Progenitor cell of endocrine pancreas (in vitro differentiated cells): ENCODE measurements at regions not wholly inside any gene's neighbourhood (a gene's known extent, or its start where the extent isn't known, plus 50 kb on each side); places are given as distances from the start of the nearest gene placed in this dataset.
"Not testable (repeated sequence)": the region's sequence is repeated elsewhere in the genome, so short reads cannot be mapped to it uniquely, and the experiment has no call there.

Experiments
- DNase-seq: peaks from one replicate; pipeline ENCODE4 v3.0.0; 2021; ENCODE audit warnings: low spot score; ENCODE audit not compliant: unreplicated experiment
- H3K27ac Mint-ChIP-seq: 2 replicates; pipeline ENCODE4 v1.8.0; 2021; ENCODE audit warnings: mild to moderate bottlenecking, moderate library complexity, mixed read lengths
- H3K27me3 Mint-ChIP-seq: 2 replicates; pipeline ENCODE4 v1.8.0; 2021; ENCODE audit warnings: mixed read lengths
- H3K36me3 Mint-ChIP-seq: 2 replicates; pipeline ENCODE4 v1.8.0; 2022; ENCODE audit warnings: mixed read lengths; ENCODE audit not compliant: insufficient read depth
- H3K4me1 Mint-ChIP-seq: 2 replicates; pipeline ENCODE4 v1.8.0; 2021; ENCODE audit warnings: low read depth, mixed read lengths
- H3K4me3 Mint-ChIP-seq: 2 replicates; pipeline ENCODE4 v1.8.0; 2021; ENCODE audit warnings: low read depth, mild to moderate bottlenecking, moderate library complexity, mixed read lengths
- H3K9me3 Mint-ChIP-seq: 2 replicates; pipeline ENCODE4 v1.8.0; 2021; ENCODE audit warnings: low read depth, mixed read lengths
- TF ChIP-seq, protein P1 (sequence below): fragments of 200-600 bp; sonication (generic); IDR thresholded peaks from one replicate; pipeline ENCODE4 v1.5.0; 2021; ENCODE audit warnings: antibody characterized with exemption, mild to moderate bottlenecking; ENCODE audit not compliant: unreplicated experiment

DNA sequence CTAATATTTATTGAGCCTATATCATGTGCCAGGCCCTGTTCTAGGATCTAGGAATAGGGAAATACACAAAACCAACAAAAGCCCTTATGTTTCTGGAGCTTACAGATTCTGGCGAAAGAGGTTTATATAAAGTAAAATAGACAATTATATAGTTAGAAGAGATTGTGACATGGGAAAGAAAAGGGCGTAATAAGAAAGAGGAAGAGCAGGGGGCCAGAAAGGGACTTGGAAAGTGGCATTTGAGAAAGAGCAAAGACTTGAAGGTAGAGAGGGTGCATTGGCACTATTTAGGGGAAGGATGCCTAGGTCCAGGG is 322.5 kb upstream of the FAM78B start:
- no peak overlapping the region for H3K27ac Mint-ChIP-seq
- TF ChIP-seq, protein P1, sequence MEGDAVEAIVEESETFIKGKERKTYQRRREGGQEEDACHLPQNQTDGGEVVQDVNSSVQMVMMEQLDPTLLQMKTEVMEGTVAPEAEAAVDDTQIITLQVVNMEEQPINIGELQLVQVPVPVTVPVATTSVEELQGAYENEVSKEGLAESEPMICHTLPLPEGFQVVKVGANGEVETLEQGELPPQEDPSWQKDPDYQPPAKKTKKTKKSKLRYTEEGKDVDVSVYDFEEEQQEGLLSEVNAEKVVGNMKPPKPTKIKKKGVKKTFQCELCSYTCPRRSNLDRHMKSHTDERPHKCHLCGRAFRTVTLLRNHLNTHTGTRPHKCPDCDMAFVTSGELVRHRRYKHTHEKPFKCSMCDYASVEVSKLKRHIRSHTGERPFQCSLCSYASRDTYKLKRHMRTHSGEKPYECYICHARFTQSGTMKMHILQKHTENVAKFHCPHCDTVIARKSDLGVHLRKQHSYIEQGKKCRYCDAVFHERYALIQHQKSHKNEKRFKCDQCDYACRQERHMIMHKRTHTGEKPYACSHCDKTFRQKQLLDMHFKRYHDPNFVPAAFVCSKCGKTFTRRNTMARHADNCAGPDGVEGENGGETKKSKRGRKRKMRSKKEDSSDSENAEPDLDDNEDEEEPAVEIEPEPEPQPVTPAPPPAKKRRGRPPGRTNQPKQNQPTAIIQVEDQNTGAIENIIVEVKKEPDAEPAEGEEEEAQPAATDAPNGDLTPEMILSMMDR, result no peak
- H3K27me3 Mint-ChIP-seq, result no peaks in the 10 kb centered on the region
- no peaks in the 10 kb centered on the region for H3K36me3 Mint-ChIP-seq
- H3K4me1 Mint-ChIP-seq, result peaks cover 5% of the 10 kb centered on the region
- H3K9me3 Mint-ChIP-seq, result no peaks in the 10 kb centered on the region
- no peak overlapping the region for H3K4me3 Mint-ChIP-seq
- no peak for DNase-seq

DNA sequence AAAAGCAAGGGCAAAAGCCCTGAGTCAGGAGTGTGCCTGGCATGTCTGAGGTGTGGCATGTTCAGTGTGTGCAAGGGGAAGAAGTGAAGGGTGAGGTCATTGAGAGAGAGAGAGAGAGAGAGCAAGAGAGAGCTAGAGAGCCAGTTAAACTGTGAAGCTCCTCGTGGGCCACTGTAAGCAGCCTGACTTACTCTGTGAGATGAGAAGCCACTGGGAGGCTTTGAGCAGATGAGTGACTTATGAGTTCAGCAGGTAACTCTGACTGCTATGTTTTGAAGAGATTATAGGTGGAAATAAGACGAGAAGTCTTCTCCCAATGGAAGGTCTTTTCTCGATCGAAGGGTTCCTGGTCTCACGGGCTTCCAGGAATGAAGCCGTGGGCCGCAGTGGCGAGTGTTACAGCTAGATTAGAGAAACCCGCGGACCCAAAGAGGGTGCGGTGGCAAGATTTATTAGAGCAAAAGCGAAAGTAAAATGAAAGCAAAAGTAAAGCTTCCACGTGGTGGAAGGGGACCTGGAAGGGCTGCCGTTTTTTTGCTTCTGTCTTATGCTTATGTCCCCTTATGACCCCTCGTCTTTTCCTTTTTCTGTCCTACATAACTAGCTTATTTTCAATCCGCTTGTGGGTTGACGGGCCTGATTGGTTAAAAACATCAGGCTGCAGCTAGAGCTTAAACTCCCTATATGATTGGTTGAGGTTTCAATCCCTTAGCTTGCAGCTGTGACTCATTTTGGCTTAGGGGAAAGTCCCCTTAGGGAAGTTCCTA is 323.1 kb upstream of the FAM78B start:
- Mint-ChIP-seq H3K4me3 (no peak overlapping the region), H3K36me3 (no peaks in the 10 kb centered on the region), H3K4me1 (peaks cover 5% of the 10 kb centered on the region), H3K27ac (no peak overlapping the region), H3K9me3 (no peaks in the 10 kb centered on the region), H3K27me3 (no peaks in the 10 kb centered on the region)
- TF ChIP-seq, protein P1, result no peak
- DNase-seq, result no peak

DNA sequence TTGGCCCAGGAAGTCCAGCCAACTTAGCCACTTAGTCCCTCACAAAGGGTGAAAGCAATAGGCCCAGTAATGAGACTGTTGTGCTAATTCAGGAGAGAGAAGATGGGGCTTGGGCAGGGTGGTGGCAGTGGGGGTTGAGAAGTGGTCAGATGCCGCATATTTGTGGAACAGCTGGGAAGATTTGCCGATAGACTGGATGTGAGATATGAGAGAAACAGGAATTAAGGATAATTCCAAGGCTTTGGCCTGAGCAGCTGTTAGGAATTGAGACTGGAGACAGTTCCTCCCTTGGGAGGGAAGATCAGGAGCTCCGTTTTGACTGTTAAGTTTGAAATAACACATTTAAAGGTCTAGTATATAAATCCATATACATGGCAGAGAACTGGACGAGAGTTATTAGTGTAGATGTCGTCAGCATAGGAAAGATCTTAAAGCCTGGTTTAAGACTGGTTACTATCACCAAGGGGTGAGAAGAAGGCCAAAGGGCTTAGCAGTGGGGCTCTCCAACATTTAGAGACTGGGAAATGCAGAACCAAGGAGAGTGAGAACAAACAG is 323.7 kb upstream of the FAM78B start:
- TF ChIP-seq, protein P1, result no peak
- no peak overlapping the region for H3K4me3 Mint-ChIP-seq
- H3K27ac Mint-ChIP-seq, result no peak overlapping the region
- H3K27me3 Mint-ChIP-seq, result no peaks in the 10 kb centered on the region
- no peaks in the 10 kb centered on the region for H3K36me3 Mint-ChIP-seq
- no peak for DNase-seq
- H3K9me3 Mint-ChIP-seq, result no peaks in the 10 kb centered on the region
- H3K4me1 Mint-ChIP-seq, result peaks cover 5% of the 10 kb centered on the region

DNA sequence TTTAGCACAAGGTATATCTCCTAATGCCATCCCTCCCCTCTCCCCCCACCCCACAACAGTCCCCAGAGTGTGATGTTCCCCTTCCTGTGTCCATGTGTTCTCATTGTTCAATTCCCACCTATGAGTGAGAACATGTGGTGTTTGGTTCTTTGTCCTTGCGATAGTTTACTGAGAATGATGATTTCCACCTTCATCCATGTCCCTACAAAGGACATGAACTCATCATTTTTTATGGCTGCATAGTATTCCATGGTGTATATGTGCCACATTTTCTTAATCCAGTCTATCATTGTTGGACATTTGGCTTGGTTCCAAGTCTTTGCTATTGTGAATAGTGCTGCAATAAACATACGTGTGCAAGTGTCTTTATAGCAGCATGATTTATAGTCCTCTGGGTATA is 327.0 kb upstream of the FAM78B start:
- H3K36me3 Mint-ChIP-seq, H3K9me3 Mint-ChIP-seq, H3K27me3 Mint-ChIP-seq, H3K4me1 Mint-ChIP-seq, H3K4me3 Mint-ChIP-seq, H3K27ac Mint-ChIP-seq, DNase-seq: not testable (repeated sequence)

DNA sequence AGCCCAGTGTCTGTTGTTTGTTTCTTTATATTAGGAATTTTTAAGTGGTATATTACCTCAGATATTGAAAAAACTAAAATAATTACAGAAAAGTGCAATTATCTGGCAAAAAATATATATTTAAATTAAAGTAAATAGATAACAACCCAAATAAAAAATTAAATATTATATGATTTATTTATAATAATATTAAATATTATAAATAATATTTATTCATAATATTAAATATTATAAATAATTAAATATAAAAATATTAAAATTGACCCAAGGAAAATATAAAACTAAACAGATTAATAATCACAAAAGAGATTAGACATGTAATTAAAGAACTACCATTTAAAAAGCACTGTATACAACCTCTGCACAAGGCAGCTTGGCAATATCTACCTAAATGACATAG is 331.9 kb upstream of the POGK start:
- no peak for DNase-seq
- peaks cover 6% of the 10 kb centered on the region for H3K9me3 Mint-ChIP-seq
- H3K36me3 Mint-ChIP-seq, result no peaks in the 10 kb centered on the region
- H3K27me3 Mint-ChIP-seq, result no peaks in the 10 kb centered on the region
- H3K4me3 Mint-ChIP-seq, result no peak overlapping the region
- H3K27ac Mint-ChIP-seq, result no peak overlapping the region
- no peaks in the 10 kb centered on the region for H3K4me1 Mint-ChIP-seq
- TF ChIP-seq, protein P1, result no peak

DNA sequence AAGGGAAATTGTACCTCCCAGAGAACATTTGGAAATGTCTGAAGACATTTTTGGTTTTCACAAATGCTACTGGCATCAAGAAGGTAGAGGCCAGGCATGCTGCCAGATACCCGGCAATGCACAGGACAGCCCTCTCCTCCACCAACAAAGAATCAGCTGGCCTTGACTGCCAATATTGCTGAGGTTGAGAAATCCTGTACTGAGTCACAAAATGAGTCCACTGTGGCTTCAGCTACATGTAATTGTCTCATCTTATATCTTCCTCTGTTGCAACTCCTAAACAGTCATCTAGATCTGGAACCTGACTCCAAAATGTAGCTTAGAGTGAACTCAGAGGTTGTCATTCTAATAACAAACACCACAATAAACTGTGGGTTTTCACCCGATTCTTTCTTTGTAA is 327.5 kb upstream of the POGK start:
- no peak overlapping the region for H3K27ac Mint-ChIP-seq
- no peak for DNase-seq
- peaks cover 2% of the 10 kb centered on the region for H3K36me3 Mint-ChIP-seq
- H3K9me3 Mint-ChIP-seq, result peaks cover 18% of the 10 kb centered on the region
- no peak overlapping the region for H3K4me3 Mint-ChIP-seq
- no peaks in the 10 kb centered on the region for H3K4me1 Mint-ChIP-seq
- no peaks in the 10 kb centered on the region for H3K27me3 Mint-ChIP-seq
- TF ChIP-seq, protein P1, result no peak
